ENCODE measurements at regions not wholly inside any gene's neighbourhood (a gene's known extent, or its start where the extent isn't known, plus 50 kb on each side); places are given as distances from the start of the nearest gene placed in this dataset.

GRCh38 chr22:49598338-49598737, 229.3 kb downstream of the BRD1 start:
- TF ChIP-seq, protein P1, sequence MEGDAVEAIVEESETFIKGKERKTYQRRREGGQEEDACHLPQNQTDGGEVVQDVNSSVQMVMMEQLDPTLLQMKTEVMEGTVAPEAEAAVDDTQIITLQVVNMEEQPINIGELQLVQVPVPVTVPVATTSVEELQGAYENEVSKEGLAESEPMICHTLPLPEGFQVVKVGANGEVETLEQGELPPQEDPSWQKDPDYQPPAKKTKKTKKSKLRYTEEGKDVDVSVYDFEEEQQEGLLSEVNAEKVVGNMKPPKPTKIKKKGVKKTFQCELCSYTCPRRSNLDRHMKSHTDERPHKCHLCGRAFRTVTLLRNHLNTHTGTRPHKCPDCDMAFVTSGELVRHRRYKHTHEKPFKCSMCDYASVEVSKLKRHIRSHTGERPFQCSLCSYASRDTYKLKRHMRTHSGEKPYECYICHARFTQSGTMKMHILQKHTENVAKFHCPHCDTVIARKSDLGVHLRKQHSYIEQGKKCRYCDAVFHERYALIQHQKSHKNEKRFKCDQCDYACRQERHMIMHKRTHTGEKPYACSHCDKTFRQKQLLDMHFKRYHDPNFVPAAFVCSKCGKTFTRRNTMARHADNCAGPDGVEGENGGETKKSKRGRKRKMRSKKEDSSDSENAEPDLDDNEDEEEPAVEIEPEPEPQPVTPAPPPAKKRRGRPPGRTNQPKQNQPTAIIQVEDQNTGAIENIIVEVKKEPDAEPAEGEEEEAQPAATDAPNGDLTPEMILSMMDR (IDR thresholded peaks at IDR 0.05): no peak
- TF ChIP-seq EZH2 (IDR thresholded peaks at IDR 0.05; ENCODE audit: borderline replicate concordance, insufficient read depth, low read depth, low read length, poor library complexity, severe bottlenecking): no peak
